Kidney (tissue), 13 donors: ENCODE measurements at regions not wholly inside any gene's neighbourhood (a gene's known extent, or its start where the extent isn't known, plus 50 kb on each side); places are given as distances from the start of the nearest gene placed in this dataset.
"Not testable (repeated sequence)": the region's sequence is repeated elsewhere in the genome, so short reads cannot be mapped to it uniquely, and the experiment has no call there.

ENCODE experiments used
- DNase-seq, 5 donors: peaks; one replicate each; pipeline ENCODE4 v3.0.0-alpha.2; 2013 to 2020
- FAIRE-seq: peaks from 2 replicates; lab custom pipeline; 2012; peaks lifted over from hg19 to GRCh38; lab: Jason Lieb, UNC
- H3K27ac ChIP-seq, 2 donors: one replicate each; pipeline ENCODE4 v1.7.0; 2013; ENCODE audit warnings: low read depth in 2 of 2, low read length in 2 of 2, inconsistent platforms in 1 of 2
- H3K27me3 ChIP-seq: one replicate; pipeline ENCODE4 v1.7.1; 2013; ENCODE audit warnings: low read length, inconsistent platforms; ENCODE audit not compliant: control insufficient read depth, insufficient read depth
- H3K36me3 ChIP-seq, 3 donors: one replicate each; pipeline versions ENCODE4 v1.7.0 to v1.7.1; 2013; ENCODE audit warnings: low read length in 3 of 3, control low read depth in 1 of 3, inconsistent platforms in 1 of 3; ENCODE audit not compliant: insufficient read depth in 3 of 3, control insufficient read depth in 2 of 3
- H3K4me1 ChIP-seq, 3 donors: one replicate each; pipeline versions ENCODE4 v1.7.0 to v1.7.1; 2013; ENCODE audit warnings: low read length in 3 of 3, inconsistent platforms in 1 of 3, low read depth in 1 of 3; ENCODE audit not compliant: control insufficient read depth in 2 of 3, insufficient read depth in 2 of 3
- H3K4me3 ChIP-seq, 3 donors: one replicate each; pipeline versions ENCODE4 v1.7.0 to v1.8.1; 2013; ENCODE audit warnings: low read length in 3 of 3, control low read depth in 1 of 3, inconsistent platforms in 1 of 3
- H3K9ac ChIP-seq, 3 donors: one replicate each; pipeline versions ENCODE4 v1.7.0 to v1.7.1; 2013; ENCODE audit warnings: low read length in 3 of 3, control low read depth in 1 of 3, inconsistent platforms in 1 of 3
- H3K9me3 ChIP-seq, 3 donors: one replicate each; pipeline versions ENCODE4 v1.7.0 to v1.7.1; 2013; ENCODE audit warnings: low read length in 3 of 3, control low read depth in 1 of 3, inconsistent platforms in 1 of 3; ENCODE audit not compliant: control insufficient read depth in 2 of 3, insufficient read depth in 1 of 3
- intact Hi-C: fragments of 100-400 bp; cut with DNase I; formaldehyde crosslinking; loops from one replicate; pipeline ENCODE4 v1.11.1; 2022
- TF ChIP-seq, protein P1 (sequence below): IDR thresholded peaks from 3 replicates; pipeline ENCODE4 v1.5.1; 2012; ENCODE audit warnings: mild to moderate bottlenecking, moderate library complexity, borderline replicate concordance; ENCODE audit not compliant: insufficient read depth; ENCODE audit errors: extremely low read depth
- donor health status: control.
- donor health status: control.
- donor health status: control.
- donor health status: control.
- donor health status: control.
- donor health status: DM: yes; HTN: yes; CAD: no.
- donor health status: Normal renal cell carcinoma (clear cell type).

DNA sequence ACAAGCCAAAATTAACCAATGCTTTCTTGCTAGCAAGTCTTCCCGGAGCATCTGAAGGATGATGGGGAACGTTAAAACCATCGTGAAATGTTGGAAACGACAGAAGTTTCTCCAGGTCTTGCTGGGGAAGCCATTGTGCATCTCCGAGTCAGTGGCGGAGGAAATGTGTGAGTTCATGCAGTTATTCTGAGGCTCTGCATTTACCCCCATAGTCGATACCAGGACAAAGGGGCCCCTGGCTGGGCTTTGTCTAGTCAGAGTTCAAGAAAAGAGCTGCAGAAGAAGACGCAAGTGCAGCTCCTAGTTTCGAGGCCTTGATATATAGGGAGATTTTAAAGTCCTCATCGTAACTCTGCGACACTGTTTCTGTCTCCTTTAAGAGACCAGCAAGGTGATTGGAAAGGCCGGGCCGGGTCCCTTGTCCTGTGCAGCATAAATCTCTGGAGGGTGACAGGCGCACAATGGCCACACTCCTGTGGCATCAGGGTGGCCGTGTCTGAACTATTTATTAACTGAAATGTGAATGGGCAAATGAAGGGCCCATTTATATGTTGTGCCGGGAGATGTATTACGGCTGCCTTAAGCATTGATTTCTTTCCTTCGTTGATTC, 172.0 kb downstream of the TEX29 start:
- Histone ChIP-seq H3K36me3 (no peaks in the 10 kb centered on the region), H3K27ac (no peak overlapping the region), H3K9ac (no peak overlapping the region), H3K4me3 (no peak overlapping the region), H3K27me3 (no peaks in the 10 kb centered on the region), H3K4me1 (no peaks in the 10 kb centered on the region), H3K9me3 (peaks cover 0 to 8% (median 0%) of the 10 kb centered on the region in 3 donors)
- TF ChIP-seq, protein P1, sequence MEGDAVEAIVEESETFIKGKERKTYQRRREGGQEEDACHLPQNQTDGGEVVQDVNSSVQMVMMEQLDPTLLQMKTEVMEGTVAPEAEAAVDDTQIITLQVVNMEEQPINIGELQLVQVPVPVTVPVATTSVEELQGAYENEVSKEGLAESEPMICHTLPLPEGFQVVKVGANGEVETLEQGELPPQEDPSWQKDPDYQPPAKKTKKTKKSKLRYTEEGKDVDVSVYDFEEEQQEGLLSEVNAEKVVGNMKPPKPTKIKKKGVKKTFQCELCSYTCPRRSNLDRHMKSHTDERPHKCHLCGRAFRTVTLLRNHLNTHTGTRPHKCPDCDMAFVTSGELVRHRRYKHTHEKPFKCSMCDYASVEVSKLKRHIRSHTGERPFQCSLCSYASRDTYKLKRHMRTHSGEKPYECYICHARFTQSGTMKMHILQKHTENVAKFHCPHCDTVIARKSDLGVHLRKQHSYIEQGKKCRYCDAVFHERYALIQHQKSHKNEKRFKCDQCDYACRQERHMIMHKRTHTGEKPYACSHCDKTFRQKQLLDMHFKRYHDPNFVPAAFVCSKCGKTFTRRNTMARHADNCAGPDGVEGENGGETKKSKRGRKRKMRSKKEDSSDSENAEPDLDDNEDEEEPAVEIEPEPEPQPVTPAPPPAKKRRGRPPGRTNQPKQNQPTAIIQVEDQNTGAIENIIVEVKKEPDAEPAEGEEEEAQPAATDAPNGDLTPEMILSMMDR = no peak
- no peak for FAIRE-seq
- DNase-seq = peak in 1 of 5 donors; percentile 13
- intact Hi-C loops = no loop called here

DNA sequence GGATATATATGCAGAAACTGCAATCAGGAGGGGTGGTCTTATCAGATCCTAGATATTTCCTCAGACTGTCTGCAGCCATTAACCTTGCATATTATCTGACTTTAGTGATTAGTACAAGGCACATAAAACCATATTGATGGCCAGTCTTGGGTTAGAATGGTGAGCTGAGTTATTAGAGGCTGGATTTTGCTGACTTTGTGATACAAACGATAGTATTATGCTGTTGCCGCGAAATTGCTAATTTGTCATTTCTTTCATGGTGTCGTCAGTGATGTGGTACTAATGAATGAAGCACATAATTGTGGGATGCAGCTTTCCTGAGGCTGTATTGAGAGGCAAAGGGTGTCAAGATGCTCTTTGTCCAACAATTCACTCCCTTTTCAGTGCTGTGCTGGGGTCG, 172.5 kb downstream of the TEX29 start:
- H3K4me3 ChIP-seq = no peak overlapping the region
- peaks cover 0 to 5% (median 0%) of the 10 kb centered on the region in 3 donors for H3K9me3 ChIP-seq
- no peak for DNase-seq
- H3K9ac ChIP-seq = no peak overlapping the region
- no peak for FAIRE-seq
- intact Hi-C loops = no loop called here
- no peaks in the 10 kb centered on the region for H3K27me3 ChIP-seq
- H3K36me3 ChIP-seq = no peaks in the 10 kb centered on the region
- no peaks in the 10 kb centered on the region for H3K4me1 ChIP-seq
- H3K27ac ChIP-seq = no peak overlapping the region
- TF ChIP-seq, protein P1 = no peak

DNA sequence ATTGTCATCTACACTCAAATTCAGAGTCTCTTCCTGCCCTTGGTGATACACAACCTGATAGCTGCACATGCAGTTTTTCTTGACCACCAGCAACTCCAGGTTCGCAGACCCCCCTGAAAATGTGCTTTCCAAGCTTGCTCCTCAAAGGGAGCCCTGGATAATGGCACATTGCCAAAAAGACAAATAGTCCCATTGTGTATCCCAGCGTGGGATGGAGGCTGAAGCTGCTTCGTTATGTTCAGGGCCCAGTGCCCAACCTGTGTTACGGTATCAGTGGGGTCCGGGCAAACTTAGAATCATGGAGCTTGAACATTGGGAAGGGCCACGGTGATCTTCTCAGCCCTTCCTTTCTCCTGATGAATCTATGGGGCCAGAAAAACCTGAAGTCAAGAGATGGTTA, 173.0 kb downstream of the TEX29 start:
- intact Hi-C loops = no loop called here
- DNase-seq (no peak), FAIRE-seq (no peak)
- no peak overlapping the region for H3K27ac ChIP-seq
- H3K4me1 ChIP-seq = no peaks in the 10 kb centered on the region
- TF ChIP-seq, protein P1 = no peak
- no peaks in the 10 kb centered on the region for H3K36me3 ChIP-seq
- no peak overlapping the region for H3K4me3 ChIP-seq
- H3K9ac ChIP-seq = no peak overlapping the region
- H3K27me3 ChIP-seq = no peaks in the 10 kb centered on the region
- H3K9me3 ChIP-seq = peaks cover 0 to 3% (median 0%) of the 10 kb centered on the region in 3 donors

DNA sequence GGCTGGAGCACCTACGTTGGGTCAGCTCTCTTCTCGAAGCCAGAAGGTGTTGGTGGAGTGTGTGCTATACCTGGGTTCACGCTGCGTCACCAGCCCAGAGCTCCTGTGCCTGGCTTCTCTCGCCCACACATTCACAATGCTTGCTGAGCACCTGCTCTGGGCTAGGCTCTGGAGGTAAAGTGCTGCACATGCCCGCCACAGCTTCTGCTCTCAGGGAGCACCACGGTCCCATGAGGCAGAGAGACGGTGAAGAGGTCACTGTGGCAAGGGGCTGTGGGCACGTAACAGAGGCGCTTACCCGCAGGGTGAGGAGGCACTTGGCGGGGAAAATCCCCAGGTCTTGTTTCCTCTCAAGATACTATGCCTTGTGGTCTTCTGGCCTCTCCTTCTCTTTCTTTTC, 174.2 kb downstream of the TEX29 start:
- Histone ChIP-seq H3K36me3 (no peaks in the 10 kb centered on the region), H3K27me3 (no peaks in the 10 kb centered on the region), H3K9me3 (peaks cover 0 to 3% (median 0%) of the 10 kb centered on the region in 3 donors), H3K9ac (no peak overlapping the region), H3K4me3 (no peak overlapping the region), H3K27ac (no peak overlapping the region), H3K4me1 (no peaks in the 10 kb centered on the region)
- intact Hi-C loops = no loop called here
- DNase-seq (peak in 1 of 5 donors; percentile 34), FAIRE-seq (no peak)
- TF ChIP-seq, protein P1 = no peak

DNA sequence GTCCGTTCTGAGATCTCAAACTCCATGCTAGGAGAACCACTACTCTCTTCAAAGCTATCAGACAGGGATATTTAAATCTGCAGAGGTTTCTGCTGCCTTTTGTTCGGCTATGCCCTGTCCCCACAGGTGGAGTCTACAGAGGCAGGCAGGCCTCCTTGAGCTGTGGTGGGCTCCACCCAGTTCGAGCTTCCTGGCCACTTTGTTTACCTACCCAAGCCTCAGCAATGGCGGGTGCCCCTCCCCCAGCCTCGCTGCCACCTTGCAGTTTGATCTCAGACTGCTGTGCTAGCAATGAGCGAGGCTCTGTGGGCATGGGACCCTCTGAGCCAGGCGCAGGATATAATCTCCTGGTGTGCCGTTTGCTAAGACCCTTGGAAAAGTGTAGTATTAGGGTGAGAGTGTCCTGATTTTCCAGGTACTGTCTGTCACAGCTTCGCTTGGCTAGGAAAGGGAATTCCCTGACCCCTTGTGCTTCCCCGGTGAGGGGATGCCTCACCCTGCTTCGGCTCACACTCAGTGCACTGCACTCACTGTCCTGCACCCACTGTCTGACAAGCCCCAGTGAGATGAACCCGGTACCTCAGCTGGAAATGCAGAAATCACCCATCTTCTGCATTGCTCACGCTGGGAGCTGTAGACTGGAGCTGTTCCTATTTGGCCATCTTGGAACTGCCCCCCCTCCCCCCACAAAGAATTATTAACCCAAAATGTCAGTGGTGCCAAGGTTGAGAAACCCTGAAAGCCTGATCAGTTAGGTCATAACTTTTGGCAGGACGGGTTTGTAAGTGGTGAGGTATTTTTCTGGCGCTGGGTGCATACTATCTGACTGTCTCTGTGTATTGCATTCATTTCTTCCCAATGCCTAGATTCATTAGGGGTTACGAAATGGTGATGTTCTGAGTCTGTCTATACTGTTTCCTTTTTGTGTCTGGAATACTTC, 181.4 kb downstream of the TEX29 start:
- DNase-seq = peak in 1 of 5 donors; percentile 13
- H3K27me3 ChIP-seq, H3K9me3 ChIP-seq, intact Hi-C loops, H3K9ac ChIP-seq, H3K36me3 ChIP-seq, H3K4me1 ChIP-seq, H3K27ac ChIP-seq, H3K4me3 ChIP-seq, FAIRE-seq: not testable (repeated sequence)
